Psoas muscle (tissue), 7 donors: ENCODE measurements at regions not wholly inside any gene's neighbourhood (a gene's known extent, or its start where the extent isn't known, plus 50 kb on each side); places are given as distances from the start of the nearest gene placed in this dataset.

Experiments used
- ATAC-seq, 4 donors: fragments of 200-7000 bp; cut with Tn5 transposase; one replicate each; pipeline ENCODE4 v1.9.1; 2020; ENCODE audit warnings: moderate library complexity in 3 of 4, mild to moderate bottlenecking in 2 of 4
- DNase-seq, 2 donors: peaks; one replicate each; pipeline ENCODE4 v3.0.0-alpha.2; 2020
- H3K27ac ChIP-seq: fragments of 200-600 bp; one replicate; pipeline ENCODE4 v1.8.0; 2022
- H3K27me3 ChIP-seq, 3 donors: fragments of 200-600 bp in 1 of 3; one replicate each; pipeline versions ENCODE4 v1.6.1 to v1.8.0; 2013 to 2022; ENCODE audit warnings: low read length in 2 of 3, mild to moderate bottlenecking in 2 of 3, moderate library complexity in 1 of 3; ENCODE audit not compliant: insufficient read depth in 3 of 3
- H3K36me3 ChIP-seq, 2 donors: fragments of 200-600 bp in 1 of 2; one replicate each; pipeline versions ENCODE4 v1.6.1 to v1.8.0; 2013 to 2022; ENCODE audit warnings: low read depth in 1 of 2, mild to moderate bottlenecking in 1 of 2, moderate library complexity in 1 of 2; ENCODE audit not compliant: insufficient read depth in 1 of 2
- H3K4me1 ChIP-seq: fragments of 200-600 bp; one replicate; pipeline ENCODE4 v1.8.0; 2022
- H3K4me3 ChIP-seq: fragments of 200-600 bp; one replicate; pipeline ENCODE4 v1.8.0; 2022; ENCODE audit warnings: mild to moderate bottlenecking
- H3K9me3 ChIP-seq: fragments of 200-600 bp; one replicate; pipeline ENCODE4 v1.8.0; 2022
- CTCF ChIP-seq: fragments of 200-600 bp; IDR thresholded peaks from one replicate; pipeline ENCODE4 v1.8.0; 2022; ENCODE audit warnings: antibody characterized with exemption
- WGBS, 3 donors: extraction: QIAGEN DNeasy Blood & Tissue Kit; methylation state at CpG; one replicate each; pipeline versions ENCODE4 v1.1.6 to v1.1.7; 2013; 5-methylcytosine and 5-hydroxymethylcytosine counted together
- intact Hi-C, 2 donors: fragments of 100-400 bp; cut with DNase I; formaldehyde crosslinking; loops; one replicate each; pipeline versions ENCODE4 v1.11.0 to v1.14.2; 2022
- donor health status: healthy with polysubstance abuse.
- donor health status: DM: no; HTN: no; CAD: no; lungs with moderate emphysema.
- donor health status: Bipolar disorder and iron deficiency.
- donor health status: healthy.
- donor health status: DM: yes; HTN: yes; CAD: no.
- donor health status: DM: no; HTN: no; CAD: no.
- donor health status: DM: yes; HTN: yes; CAD: no.

GRCh38 chr7:54465095-54465494, 77.1 kb upstream of the VSTM2A start:
- no peak for ATAC-seq
- intact Hi-C loops, result no loop called here
- H3K36me3 ChIP-seq, result no peaks in the 10 kb centered on the region
- no peaks in the 10 kb centered on the region for H3K4me1 ChIP-seq
- no peaks in the 10 kb centered on the region for H3K9me3 ChIP-seq
- TF ChIP-seq CTCF, result no peak
- H3K4me3 ChIP-seq, result no peak overlapping the region
- H3K27ac ChIP-seq, result no peak overlapping the region
- no peak for DNase-seq
- no peaks in the 10 kb centered on the region for H3K27me3 ChIP-seq

GRCh38 chr7:54469740-54470139, 72.4 kb upstream of the VSTM2A start:
- no peak overlapping the region for H3K27ac ChIP-seq
- no peaks in the 10 kb centered on the region for H3K27me3 ChIP-seq
- ATAC-seq, result no peak
- H3K9me3 ChIP-seq, result no peaks in the 10 kb centered on the region
- H3K4me1 ChIP-seq, result no peaks in the 10 kb centered on the region
- H3K36me3 ChIP-seq, result no peaks in the 10 kb centered on the region
- intact Hi-C loops, result no loop called here
- no peak for TF ChIP-seq CTCF
- DNase-seq, result no peak
- no peak overlapping the region for H3K4me3 ChIP-seq
- WGBS, 3 donors, result 94% methylated on average over 10 of the region's 10 CpGs

- 54 to 72% (median 70%) methylated on average over 1 of the region's 1 CpG for WGBS, 3 donors
- TF ChIP-seq CTCF, result no peak
- H3K4me1 ChIP-seq, result no peaks in the 10 kb centered on the region
These were observed 65.6 kb upstream of the VSTM2A start for GRCh38 chr7:54476609-54477008.

GRCh38 chr7:54477083-54477482, 65.1 kb upstream of the VSTM2A start:
- Histone ChIP-seq H3K27ac (no peak overlapping the region), H3K4me1 (no peaks in the 10 kb centered on the region), H3K27me3 (no peaks in the 10 kb centered on the region), H3K9me3 (no peaks in the 10 kb centered on the region), H3K4me3 (no peak overlapping the region), H3K36me3 (no peaks in the 10 kb centered on the region)
- DNase-seq, result no peak
- no peak for TF ChIP-seq CTCF
- 79 to 100% (median 88%) methylated on average over 1 of the region's 1 CpG for WGBS, 3 donors
- intact Hi-C loops, result no loop called here
- no peak for ATAC-seq

More at GRCh38 chr7:54476609-54477008, 65.6 kb upstream of the VSTM2A start:
- no peak overlapping the region for H3K27ac ChIP-seq
- DNase-seq (no peak), ATAC-seq (no peak)
- intact Hi-C loops, result no loop called here
- H3K9me3 ChIP-seq, result no peaks in the 10 kb centered on the region
- H3K36me3 ChIP-seq, result no peaks in the 10 kb centered on the region
- no peaks in the 10 kb centered on the region for H3K27me3 ChIP-seq
- no peak overlapping the region for H3K4me3 ChIP-seq

GRCh38 chr7:54483523-54483922, 58.7 kb upstream of the VSTM2A start:
- H3K27ac ChIP-seq, result no peak overlapping the region
- no peak overlapping the region for H3K4me3 ChIP-seq
- H3K4me1 ChIP-seq, result no peaks in the 10 kb centered on the region
- no peak for TF ChIP-seq CTCF
- intact Hi-C loops, result no loop called here
- H3K27me3 ChIP-seq, result no peaks in the 10 kb centered on the region
- no peak for DNase-seq
- no peaks in the 10 kb centered on the region for H3K9me3 ChIP-seq
- no peaks in the 10 kb centered on the region for H3K36me3 ChIP-seq
- WGBS, 3 donors, result 64 to 80% (median 75%) methylated on average over 3 of the region's 3 CpGs
- ATAC-seq, result no peak
